Vagina (tissue), 2 donors: ENCODE measurements at regions not wholly inside any gene's neighbourhood (a gene's known extent, or its start where the extent isn't known, plus 50 kb on each side); places are given as distances from the start of the nearest gene placed in this dataset.

Experiments used
- DNase-seq, 2 donors: peaks; one replicate each; pipeline ENCODE4 v3.0.0-alpha.2; 2017; ENCODE audit errors: extremely low spot score in 2 of 2
- H3K27ac ChIP-seq: fragments of 200-600 bp; sonication (generic); one replicate; pipeline ENCODE4 v1.5.1; 2019
- H3K27me3 ChIP-seq: fragments of 200-600 bp; sonication (generic); one replicate; pipeline ENCODE4 v1.5.1; 2019
- H3K36me3 ChIP-seq, 2 donors: fragments of 200-600 bp; sonication (generic); one replicate each; pipeline ENCODE4 v1.5.1; 2017 to 2019
- H3K4me1 ChIP-seq: fragments of 200-600 bp; sonication (generic); one replicate; pipeline ENCODE4 v1.5.1; 2019
- H3K4me3 ChIP-seq, 2 donors: fragments of 200-600 bp; sonication (generic); 1 replicate in 1 of 2; 2 replicates in 1 of 2; pipeline ENCODE4 v1.5.1; 2016 to 2019
- H3K9me3 ChIP-seq: fragments of 200-600 bp; sonication (generic); one replicate; pipeline ENCODE4 v1.5.1; 2019
- POLR2A ChIP-seq, 2 donors: fragments of 450-650 bp; IDR thresholded peaks; one replicate each; pipeline ENCODE4 v1.6.1; 2017; ENCODE audit warnings: antibody characterized with exemption in 2 of 2, mild to moderate bottlenecking in 2 of 2, moderate library complexity in 2 of 2
- POLR2AphosphoS5 ChIP-seq, 2 donors: sonication (generic); formaldehyde crosslinking; IDR thresholded peaks; one replicate each; pipeline ENCODE4 v1.9.0; 2017; ENCODE audit warnings: antibody characterized with exemption in 2 of 2, mild to moderate bottlenecking in 2 of 2, low read depth in 1 of 2; ENCODE audit not compliant: insufficient read depth in 1 of 2
- intact Hi-C: fragments of 100-400 bp; cut with DNase I; formaldehyde crosslinking; loops from one replicate; pipeline ENCODE4 v1.15.1; 2023
- TF ChIP-seq, protein P1 (sequence below), 3 experiments: fragments of 450-650 bp in 2 of 3; fragments of 200-600 bp in 1 of 3; sonication (generic) in 1 of 3; IDR thresholded peaks; one replicate each; pipeline ENCODE4 v1.5.1; 2017 to 2019; ENCODE audit warnings: antibody characterized with exemption in 3 of 3, mild to moderate bottlenecking in 2 of 3, moderate library complexity in 2 of 3

DNA sequence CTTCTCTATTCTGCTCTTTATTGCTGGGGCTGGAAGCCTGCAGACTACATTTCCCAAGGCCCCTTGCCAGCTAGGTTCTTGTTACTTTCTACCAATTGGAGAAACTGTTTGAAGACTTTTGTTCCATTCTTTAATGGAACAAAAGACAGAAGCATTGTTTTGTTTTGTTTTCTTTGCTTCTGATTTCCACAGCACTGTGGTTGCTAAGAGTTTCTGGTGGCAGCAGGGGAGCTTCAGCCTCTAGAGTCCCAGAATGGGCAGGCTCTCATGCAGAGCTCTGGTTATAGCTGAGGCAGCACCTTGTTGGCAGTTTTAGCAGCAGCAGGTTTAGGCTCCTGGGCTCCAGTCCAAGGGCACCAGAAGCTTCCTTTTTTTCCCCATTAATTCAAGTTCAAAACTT lies 234.3 kb downstream of the ETAA1 start:
- Histone ChIP-seq H3K27ac (no peak overlapping the region), H3K4me1 (no peaks in the 10 kb centered on the region), H3K27me3 (no peaks in the 10 kb centered on the region), H3K36me3 (no peaks in the 10 kb centered on the region), H3K4me3 (no peak overlapping the region), H3K9me3 (no peaks in the 10 kb centered on the region)
- no peak for TF ChIP-seq POLR2AphosphoS5 (IDR thresholded peaks at IDR 0.05; ENCODE audit: insufficient read depth in 1 of 2, low read depth in 1 of 2)
- no peak for TF ChIP-seq POLR2A (IDR thresholded peaks at IDR 0.05)
- TF ChIP-seq, protein P1, sequence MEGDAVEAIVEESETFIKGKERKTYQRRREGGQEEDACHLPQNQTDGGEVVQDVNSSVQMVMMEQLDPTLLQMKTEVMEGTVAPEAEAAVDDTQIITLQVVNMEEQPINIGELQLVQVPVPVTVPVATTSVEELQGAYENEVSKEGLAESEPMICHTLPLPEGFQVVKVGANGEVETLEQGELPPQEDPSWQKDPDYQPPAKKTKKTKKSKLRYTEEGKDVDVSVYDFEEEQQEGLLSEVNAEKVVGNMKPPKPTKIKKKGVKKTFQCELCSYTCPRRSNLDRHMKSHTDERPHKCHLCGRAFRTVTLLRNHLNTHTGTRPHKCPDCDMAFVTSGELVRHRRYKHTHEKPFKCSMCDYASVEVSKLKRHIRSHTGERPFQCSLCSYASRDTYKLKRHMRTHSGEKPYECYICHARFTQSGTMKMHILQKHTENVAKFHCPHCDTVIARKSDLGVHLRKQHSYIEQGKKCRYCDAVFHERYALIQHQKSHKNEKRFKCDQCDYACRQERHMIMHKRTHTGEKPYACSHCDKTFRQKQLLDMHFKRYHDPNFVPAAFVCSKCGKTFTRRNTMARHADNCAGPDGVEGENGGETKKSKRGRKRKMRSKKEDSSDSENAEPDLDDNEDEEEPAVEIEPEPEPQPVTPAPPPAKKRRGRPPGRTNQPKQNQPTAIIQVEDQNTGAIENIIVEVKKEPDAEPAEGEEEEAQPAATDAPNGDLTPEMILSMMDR (IDR thresholded peaks at IDR 0.05): no peak
- DNase-seq: no peak
- intact Hi-C loops: no loop called here

DNA sequence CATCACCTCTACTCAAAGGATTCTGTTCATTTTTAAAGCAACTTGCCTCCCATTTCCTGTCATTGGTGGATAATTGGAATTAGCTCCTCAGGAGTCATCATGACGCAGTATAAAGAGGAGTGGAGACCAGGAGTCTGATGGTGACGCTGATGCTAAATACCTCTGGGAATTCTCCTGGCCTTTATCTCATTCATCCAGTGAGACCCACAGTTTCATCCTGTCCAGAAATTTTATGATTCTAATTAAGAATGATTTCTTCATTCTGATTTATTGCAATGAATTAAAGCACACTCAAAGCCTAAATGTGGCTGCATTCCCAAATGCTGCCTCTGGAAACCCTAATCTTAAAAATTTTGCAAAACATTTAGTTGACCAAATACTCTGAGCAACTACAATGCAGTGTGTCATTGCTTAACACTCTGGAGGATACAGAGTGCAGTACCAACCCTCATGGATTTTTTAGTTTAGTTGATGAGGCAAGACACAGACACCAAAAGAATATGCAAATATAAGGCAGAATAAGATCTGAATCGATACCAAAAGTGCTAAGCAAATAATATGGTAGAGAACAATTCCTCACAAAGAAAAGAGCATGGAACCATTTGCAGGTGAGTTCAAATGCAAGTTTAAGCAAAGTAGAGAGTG lies 236.2 kb downstream of the ETAA1 start:
- H3K27ac ChIP-seq: no peak overlapping the region
- no peak for DNase-seq
- no peaks in the 10 kb centered on the region for H3K4me1 ChIP-seq
- TF ChIP-seq POLR2A (IDR thresholded peaks at IDR 0.05) (no peak), POLR2AphosphoS5 (IDR thresholded peaks at IDR 0.05; ENCODE audit: insufficient read depth in 1 of 2, low read depth in 1 of 2) (no peak)
- TF ChIP-seq, protein P1 (IDR thresholded peaks at IDR 0.05): no peak
- intact Hi-C loops: no loop called here
- H3K36me3 ChIP-seq: no peaks in the 10 kb centered on the region
- no peaks in the 10 kb centered on the region for H3K9me3 ChIP-seq
- no peak overlapping the region for H3K4me3 ChIP-seq
- H3K27me3 ChIP-seq: no peaks in the 10 kb centered on the region

DNA sequence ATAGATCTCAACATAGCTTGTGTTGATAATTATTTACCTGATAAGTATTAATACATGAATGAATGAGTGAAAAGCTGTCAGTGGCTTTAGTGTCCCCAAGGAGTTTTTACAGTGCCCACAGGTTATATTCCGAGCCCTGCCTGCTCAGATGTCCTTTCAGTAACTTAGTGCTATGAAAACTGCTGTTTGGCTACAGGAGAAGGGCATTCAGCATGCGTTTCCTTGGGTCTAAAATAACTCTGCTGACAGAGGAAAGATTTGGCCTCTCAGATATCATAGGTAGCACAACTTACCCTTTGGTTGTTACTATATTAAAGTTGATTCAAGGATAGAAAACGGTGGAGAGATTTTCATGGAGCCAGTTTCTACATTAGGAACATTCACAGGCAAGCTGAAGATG lies 241.0 kb downstream of the ETAA1 start:
- no peaks in the 10 kb centered on the region for H3K9me3 ChIP-seq
- TF ChIP-seq POLR2A (IDR thresholded peaks at IDR 0.05): no peak
- no peak for TF ChIP-seq POLR2AphosphoS5 (IDR thresholded peaks at IDR 0.05; ENCODE audit: insufficient read depth in 1 of 2, low read depth in 1 of 2)
- TF ChIP-seq, protein P1 (IDR thresholded peaks at IDR 0.05): no peak
- H3K4me1 ChIP-seq: no peaks in the 10 kb centered on the region
- no peak for DNase-seq
- H3K36me3 ChIP-seq: no peaks in the 10 kb centered on the region
- H3K27ac ChIP-seq: no peak overlapping the region
- no peaks in the 10 kb centered on the region for H3K27me3 ChIP-seq
- no peak overlapping the region for H3K4me3 ChIP-seq
- intact Hi-C loops: no loop called here

DNA sequence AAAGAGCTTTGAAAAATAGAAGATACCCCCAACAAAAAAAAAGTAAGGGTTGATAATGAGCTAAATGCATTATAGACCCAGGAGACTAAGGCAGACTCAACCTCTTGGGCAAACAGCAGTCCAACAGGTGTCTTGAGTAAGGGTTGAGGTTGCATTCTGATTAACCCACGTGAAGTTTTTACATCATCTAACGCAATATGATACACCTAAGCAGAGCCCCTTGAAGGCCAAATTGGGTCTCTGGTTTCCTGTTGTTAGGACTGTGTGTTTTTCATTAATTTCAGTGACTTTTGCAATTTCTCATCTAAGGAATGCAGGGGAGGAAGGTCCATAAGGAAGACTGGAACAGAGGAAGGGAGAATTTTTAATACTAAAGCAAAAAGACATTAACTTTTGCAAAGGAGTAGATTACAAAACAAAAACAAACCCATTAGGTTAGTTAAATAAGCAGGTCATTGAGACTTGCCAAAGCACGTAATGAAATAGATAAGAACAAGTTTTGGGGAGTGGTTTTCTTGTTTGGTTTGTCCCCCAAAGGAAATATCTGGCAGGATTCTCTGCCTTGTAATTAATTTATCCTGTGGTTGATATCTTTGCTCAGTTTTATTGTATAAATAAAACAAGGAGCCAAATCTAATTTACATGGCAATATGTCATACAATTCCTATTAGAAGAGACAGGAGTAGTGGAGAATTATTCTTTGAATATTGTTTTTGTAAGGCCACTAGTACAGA lies 244.3 kb downstream of the ETAA1 start:
- no peak overlapping the region for H3K4me3 ChIP-seq
- no peaks in the 10 kb centered on the region for H3K27me3 ChIP-seq
- DNase-seq: no peak
- H3K36me3 ChIP-seq: no peaks in the 10 kb centered on the region
- H3K27ac ChIP-seq: no peak overlapping the region
- intact Hi-C loops: no loop called here
- H3K9me3 ChIP-seq: no peaks in the 10 kb centered on the region
- no peaks in the 10 kb centered on the region for H3K4me1 ChIP-seq
- no peak for TF ChIP-seq POLR2AphosphoS5 (IDR thresholded peaks at IDR 0.05; ENCODE audit: insufficient read depth in 1 of 2, low read depth in 1 of 2)
- TF ChIP-seq, protein P1 (IDR thresholded peaks at IDR 0.05): no peak

DNA sequence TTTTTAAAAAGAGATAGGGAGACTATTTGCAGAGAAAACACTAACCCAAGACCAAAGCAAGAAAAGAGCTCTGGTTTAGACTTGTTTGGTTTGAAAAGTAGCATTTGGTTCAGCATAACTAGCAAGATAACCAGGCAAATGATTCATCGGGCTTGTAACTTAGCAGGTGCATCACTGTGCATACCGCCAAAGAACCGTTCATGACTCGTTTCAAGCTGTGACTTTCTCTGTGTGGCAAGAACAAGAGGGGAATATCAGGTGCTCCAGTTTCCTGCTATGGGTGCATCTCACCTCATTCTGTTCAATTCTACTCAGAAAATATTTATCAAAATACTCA lies 244.9 kb downstream of the ETAA1 start:
- TF ChIP-seq POLR2A (IDR thresholded peaks at IDR 0.05) (no peak), POLR2AphosphoS5 (IDR thresholded peaks at IDR 0.05; ENCODE audit: insufficient read depth in 1 of 2, low read depth in 1 of 2) (no peak)
- TF ChIP-seq, protein P1 (IDR thresholded peaks at IDR 0.05): no peak
- DNase-seq: no peak
- H3K4me3 ChIP-seq: no peak overlapping the region
- intact Hi-C loops: no loop called here
- H3K4me1 ChIP-seq: no peaks in the 10 kb centered on the region
- H3K27me3 ChIP-seq: no peaks in the 10 kb centered on the region
- no peaks in the 10 kb centered on the region for H3K36me3 ChIP-seq
- no peaks in the 10 kb centered on the region for H3K9me3 ChIP-seq
- no peak overlapping the region for H3K27ac ChIP-seq
